ENCODE measurements at regions not wholly inside any gene's neighbourhood (a gene's known extent, or its start where the extent isn't known, plus 50 kb on each side); places are given as distances from the start of the nearest gene placed in this dataset.

GRCh38 chrX:63270873-63271272, 80.3 kb downstream of the SPIN4 start:
- TF ChIP-seq CTCF (conservative IDR thresholded peaks at IDR 0.05) = no peak
- TF ChIP-seq ZFX (IDR thresholded peaks at IDR 0.05) = no peak

Measured in C4-2B (cell line).